ENCODE measurements at regions not wholly inside any gene's neighbourhood (a gene's known extent, or its start where the extent isn't known, plus 50 kb on each side); places are given as distances from the start of the nearest gene placed in this dataset.

DNA sequence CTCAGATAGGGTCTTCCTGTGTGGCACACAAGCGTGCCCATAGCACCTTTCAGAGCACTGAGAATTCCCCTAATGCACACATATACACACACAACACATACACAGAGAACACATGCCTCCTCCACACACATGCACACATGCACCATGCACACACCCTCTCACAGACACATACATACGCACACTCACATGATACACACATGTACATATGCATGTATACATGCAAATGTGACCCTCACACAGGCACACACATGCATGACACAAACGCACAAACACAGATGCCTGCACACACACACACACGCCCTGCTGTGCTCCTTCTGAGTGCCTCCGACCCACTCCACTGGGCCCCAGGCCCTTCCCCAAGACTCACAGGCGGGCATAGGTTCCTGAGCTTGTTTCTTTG lies 251.0 kb downstream of the PTPRU start:
- Histone ChIP-seq H3K4me3 (replicated peaks in 1 of 2; ENCODE audit: low read depth in 1 of 2, low read length in 2 of 2) (no peak overlapping the region), H3K4me1 (ENCODE audit: control insufficient read depth in 1 of 2, insufficient read depth in 2 of 2, low read length in 2 of 2) (no peaks in the 10 kb centered on the region), H3K27me3 (ENCODE audit: insufficient read depth, low read length) (peaks cover 5% of the 10 kb centered on the region; the same call in 1 of the 2 replicates), H3K9me3 (ENCODE audit: control insufficient read depth in 1 of 2, insufficient read depth in 1 of 2, low read depth in 1 of 2, low read length in 2 of 2) (no peaks in the 10 kb centered on the region), H3K4me2 (ENCODE audit: low read length) (no peak overlapping the region), H4K20me1 (ENCODE audit: insufficient read depth) (no peaks in the 10 kb centered on the region), H2AFZ (ENCODE audit: low read depth, low read length, poor library complexity, severe bottlenecking) (no peak overlapping the region), H3K9me2 (ENCODE audit: insufficient read depth) (no peaks in the 10 kb centered on the region), H3K79me2 (ENCODE audit: insufficient read depth, low read length) (no peaks in the 10 kb centered on the region), H3K9ac (ENCODE audit: low read length) (no peak overlapping the region), H3K27ac (ENCODE audit: low read depth, low read length) (no peak overlapping the region), H3K36me3 (ENCODE audit: control insufficient read depth in 1 of 2, insufficient read depth in 2 of 2, low read length in 2 of 2) (no peaks in the 10 kb centered on the region)
- BruUV-seq (replicated peaks), result no TSS peak
- no peak for DNase-seq (ENCODE audit: low read depth, low spot score)
- RAD21 ChIA-PET (ENCODE audit: low non-redundant PET in 1 of 2, low total read pairs in 2 of 2, uncharacterized antibody in 2 of 2, unreplicated experiment in 2 of 2), result no interaction called here
- intact Hi-C loops (cut with micrococcal nuclease), result no loop called here
- POLR2A ChIA-PET, result no interaction called here
- CTCF ChIA-PET, result no interaction called here
- TF ChIP-seq CEBPB (IDR thresholded peaks at IDR 0.05; ENCODE audit: low read depth) (no peak), YY1 (IDR thresholded peaks at IDR 0.05; ENCODE audit: extremely low read depth, insufficient replicate concordance, low read depth, low read length) (no peak)
- no peak for ATAC-seq

GRCh38 chr1:29485096-29485925 lies 249.0 kb downstream of the PTPRU start:
- Histone ChIP-seq H4K20me1 (ENCODE audit: insufficient read depth) (no peaks in the 10 kb centered on the region), H3K27ac (ENCODE audit: low read depth, low read length) (no peak overlapping the region), H3K9me3 (ENCODE audit: control insufficient read depth in 1 of 2, insufficient read depth in 1 of 2, low read depth in 1 of 2, low read length in 2 of 2) (no peaks in the 10 kb centered on the region), H3K4me2 (ENCODE audit: low read length) (no peak overlapping the region), H3K27me3 (ENCODE audit: insufficient read depth, low read length) (peaks cover 22% of the 10 kb centered on the region), H3K9ac (ENCODE audit: low read length) (no peak overlapping the region), H3K36me3 (ENCODE audit: control insufficient read depth in 1 of 2, insufficient read depth in 2 of 2, low read length in 2 of 2) (no peaks in the 10 kb centered on the region), H3K4me3 (replicated peaks in 1 of 2; ENCODE audit: low read depth in 1 of 2, low read length in 2 of 2) (no peak overlapping the region), H2AFZ (ENCODE audit: low read depth, low read length, poor library complexity, severe bottlenecking) (no peak overlapping the region), H3K9me2 (ENCODE audit: insufficient read depth) (no peaks in the 10 kb centered on the region), H3K79me2 (ENCODE audit: insufficient read depth, low read length) (no peaks in the 10 kb centered on the region), H3K4me1 (ENCODE audit: control insufficient read depth in 1 of 2, insufficient read depth in 2 of 2, low read length in 2 of 2) (no peaks in the 10 kb centered on the region)
- intact Hi-C loops (cut with micrococcal nuclease), result no loop called here
- ChIA-PET POLR2A (no interaction called here), CTCF (no interaction called here), RAD21 (ENCODE audit: low non-redundant PET in 1 of 2, low total read pairs in 2 of 2, uncharacterized antibody in 2 of 2, unreplicated experiment in 2 of 2) (no interaction called here)
- ATAC-seq (no peak), DNase-seq (ENCODE audit: low read depth, low spot score) (no peak)
- TF ChIP-seq SIN3A (IDR thresholded peaks at IDR 0.05; ENCODE audit: low read depth), result no peak
- TF ChIP-seq ZFX (IDR thresholded peaks at IDR 0.05), result no peak
- no peak for TF ChIP-seq CEBPB (IDR thresholded peaks at IDR 0.05; ENCODE audit: low read depth)
- TF ChIP-seq TCF7L2 (IDR thresholded peaks at IDR 0.05; ENCODE audit: borderline replicate concordance, extremely low read depth, insufficient read depth, insufficient read length), result no peak
- no peak for TF ChIP-seq ATF3 (IDR thresholded peaks at IDR 0.05)
- TF ChIP-seq YY1 (IDR thresholded peaks at IDR 0.05; ENCODE audit: extremely low read depth, insufficient replicate concordance, low read depth, low read length), result no peak
- no TSS peak for BruUV-seq (replicated peaks)

All from HCT116 (cell line).